WERI-Rb-1 (cell line): ENCODE measurements at regions not wholly inside any gene's neighbourhood (a gene's known extent, or its start where the extent isn't known, plus 50 kb on each side); places are given as distances from the start of the nearest gene placed in this dataset.

Source experiments
- DNase-seq: peaks from one replicate; pipeline ENCODE4 v3.0.0-alpha.2; 2020
- H3K27ac ChIP-seq: fragments of 250-450 bp; sonication (Bioruptor Pico); 2 replicates; pipeline ENCODE4 v1.5.1; 2020; ENCODE audit warnings: mild to moderate bottlenecking, moderate library complexity
- H3K27me3 ChIP-seq: fragments of 250-450 bp; sonication (Bioruptor Pico); 2 replicates; pipeline ENCODE4 v1.5.1; 2021; ENCODE audit warnings: mild to moderate bottlenecking, low read depth, moderate library complexity; ENCODE audit not compliant: insufficient read depth, severe bottlenecking
- H3K36me3 ChIP-seq: fragments of 250-450 bp; sonication (Bioruptor Pico); 2 replicates; pipeline ENCODE4 v1.5.1; 2020; ENCODE audit warnings: mild to moderate bottlenecking, moderate library complexity
- H3K4me3 ChIP-seq: 2 replicates; pipeline ENCODE4 v1.5.1; 2011; ENCODE audit warnings: low read depth, mild to moderate bottlenecking, control low read depth, low read length
- H3K9me3 ChIP-seq: fragments of 250-450 bp; sonication (Bioruptor Pico); 2 replicates; pipeline ENCODE4 v1.5.1; 2021; ENCODE audit warnings: mild to moderate bottlenecking, moderate library complexity; ENCODE audit not compliant: severe bottlenecking
- TF ChIP-seq, protein P1 (sequence below): IDR thresholded peaks from 2 replicates; pipeline ENCODE4 v1.5.1; 2011; ENCODE audit warnings: low read depth, mild to moderate bottlenecking, control low read depth, inconsistent platforms, low read length

GRCh38 chr22:47420211-47420610 is 657.8 kb downstream of the TBC1D22A start:
- Histone ChIP-seq H3K4me3 (no peak overlapping the region), H3K36me3 (no peaks in the 10 kb centered on the region), H3K27ac (no peak overlapping the region), H3K9me3 (peaks cover 3% of the 10 kb centered on the region), H3K27me3 (no peaks in the 10 kb centered on the region)
- DNase-seq: no peak
- TF ChIP-seq, protein P1, sequence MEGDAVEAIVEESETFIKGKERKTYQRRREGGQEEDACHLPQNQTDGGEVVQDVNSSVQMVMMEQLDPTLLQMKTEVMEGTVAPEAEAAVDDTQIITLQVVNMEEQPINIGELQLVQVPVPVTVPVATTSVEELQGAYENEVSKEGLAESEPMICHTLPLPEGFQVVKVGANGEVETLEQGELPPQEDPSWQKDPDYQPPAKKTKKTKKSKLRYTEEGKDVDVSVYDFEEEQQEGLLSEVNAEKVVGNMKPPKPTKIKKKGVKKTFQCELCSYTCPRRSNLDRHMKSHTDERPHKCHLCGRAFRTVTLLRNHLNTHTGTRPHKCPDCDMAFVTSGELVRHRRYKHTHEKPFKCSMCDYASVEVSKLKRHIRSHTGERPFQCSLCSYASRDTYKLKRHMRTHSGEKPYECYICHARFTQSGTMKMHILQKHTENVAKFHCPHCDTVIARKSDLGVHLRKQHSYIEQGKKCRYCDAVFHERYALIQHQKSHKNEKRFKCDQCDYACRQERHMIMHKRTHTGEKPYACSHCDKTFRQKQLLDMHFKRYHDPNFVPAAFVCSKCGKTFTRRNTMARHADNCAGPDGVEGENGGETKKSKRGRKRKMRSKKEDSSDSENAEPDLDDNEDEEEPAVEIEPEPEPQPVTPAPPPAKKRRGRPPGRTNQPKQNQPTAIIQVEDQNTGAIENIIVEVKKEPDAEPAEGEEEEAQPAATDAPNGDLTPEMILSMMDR: no peak

DNA sequence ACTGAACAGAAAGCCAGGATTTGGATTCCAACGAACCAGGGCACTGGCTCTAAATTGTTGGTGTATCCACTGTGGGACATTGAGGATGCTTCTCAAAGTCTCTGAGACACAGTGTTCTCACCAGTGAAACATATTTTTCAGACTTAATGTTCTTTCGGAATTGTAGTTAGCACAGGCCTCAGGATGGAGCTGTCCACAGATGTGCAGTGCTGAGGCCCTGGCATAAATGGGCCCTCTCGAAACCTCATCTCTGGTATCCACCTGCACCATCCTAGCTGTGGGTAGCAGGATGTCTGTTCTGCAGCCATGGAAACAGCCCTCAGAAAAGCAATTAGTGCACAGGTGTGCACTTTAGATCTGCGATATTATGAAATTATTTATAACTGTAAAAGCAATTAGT is 656.8 kb downstream of the TBC1D22A start:
- no peak for DNase-seq
- Histone ChIP-seq H3K4me3 (no peak overlapping the region), H3K36me3 (no peaks in the 10 kb centered on the region), H3K9me3 (peaks cover 3% of the 10 kb centered on the region), H3K27ac (no peak overlapping the region), H3K27me3 (no peaks in the 10 kb centered on the region)
- TF ChIP-seq, protein P1: no peak

DNA sequence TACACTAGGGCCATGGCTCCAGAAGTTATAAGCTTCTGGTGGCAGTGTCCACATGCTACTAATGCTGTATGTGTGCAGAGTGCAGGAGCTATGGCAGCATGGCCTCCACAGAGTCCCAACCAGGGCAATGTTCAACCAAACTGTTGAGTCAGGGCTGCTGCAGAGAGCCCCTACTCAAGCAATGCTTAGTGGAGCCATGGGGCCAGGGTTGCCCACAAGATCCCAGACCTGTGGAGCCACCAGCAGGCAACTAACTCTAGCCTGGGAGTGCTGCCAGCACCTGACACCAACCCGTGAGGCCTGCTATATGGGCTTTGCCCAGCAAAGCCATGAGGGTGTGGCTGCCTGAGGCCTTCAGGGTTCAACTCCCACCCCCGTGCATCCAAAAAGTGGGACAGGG is 655.2 kb downstream of the TBC1D22A start:
- Histone ChIP-seq H3K4me3 (no peak overlapping the region), H3K27me3 (no peaks in the 10 kb centered on the region), H3K36me3 (no peaks in the 10 kb centered on the region), H3K9me3 (peaks cover 3% of the 10 kb centered on the region), H3K27ac (no peak overlapping the region)
- TF ChIP-seq, protein P1: no peak
- no peak for DNase-seq

- Histone ChIP-seq H3K4me3 (no peak overlapping the region), H3K27me3 (no peaks in the 10 kb centered on the region), H3K36me3 (no peaks in the 10 kb centered on the region), H3K27ac (no peak overlapping the region), H3K9me3 (no peaks in the 10 kb centered on the region)
- DNase-seq: no peak
- TF ChIP-seq, protein P1: no peak
Measured at GRCh38 chr22:47411006-47411405, 648.6 kb downstream of the TBC1D22A start.

DNA sequence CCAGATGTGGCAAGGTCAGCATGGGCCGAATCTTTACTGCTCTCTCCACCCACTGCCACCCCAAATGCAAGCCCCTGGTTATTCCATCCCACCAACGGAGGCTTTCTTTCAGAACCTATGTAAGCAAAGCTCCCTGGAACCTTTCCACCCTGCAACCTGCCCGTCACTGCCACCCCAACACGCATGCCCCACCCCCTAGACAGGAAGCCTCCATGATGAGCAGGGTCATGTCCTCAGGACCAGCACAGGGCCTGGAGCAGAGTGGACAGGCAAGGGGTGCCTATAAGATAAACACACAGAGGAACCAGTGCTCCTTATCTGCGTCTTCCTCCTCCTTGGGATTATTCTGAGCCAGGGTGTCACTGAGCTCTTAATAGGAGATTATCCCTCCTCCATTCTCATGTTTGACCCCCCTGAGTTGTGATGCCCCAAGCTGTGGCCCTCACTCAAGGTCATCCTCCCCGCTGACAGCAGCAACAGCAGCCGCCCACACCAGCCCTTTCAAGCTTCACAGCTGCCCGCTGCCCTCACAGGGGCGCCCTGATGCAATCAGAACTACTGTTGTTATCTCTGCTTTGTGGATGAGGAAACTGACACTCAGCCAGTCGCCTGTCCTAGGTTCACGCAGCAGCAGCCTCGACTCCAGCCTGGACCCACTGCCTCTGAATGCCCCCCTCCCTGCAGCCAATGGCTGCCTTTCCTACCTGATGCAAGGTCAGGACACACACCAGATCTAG is 647.3 kb downstream of the TBC1D22A start:
- H3K27ac ChIP-seq: no peak overlapping the region
- H3K36me3 ChIP-seq: no peaks in the 10 kb centered on the region
- H3K27me3 ChIP-seq: no peaks in the 10 kb centered on the region
- TF ChIP-seq, protein P1: peak; percentile 47; the same call in 1 of the 2 replicates
- DNase-seq: peak; percentile 90
- H3K4me3 ChIP-seq: no peak overlapping the region
- no peaks in the 10 kb centered on the region for H3K9me3 ChIP-seq

DNA sequence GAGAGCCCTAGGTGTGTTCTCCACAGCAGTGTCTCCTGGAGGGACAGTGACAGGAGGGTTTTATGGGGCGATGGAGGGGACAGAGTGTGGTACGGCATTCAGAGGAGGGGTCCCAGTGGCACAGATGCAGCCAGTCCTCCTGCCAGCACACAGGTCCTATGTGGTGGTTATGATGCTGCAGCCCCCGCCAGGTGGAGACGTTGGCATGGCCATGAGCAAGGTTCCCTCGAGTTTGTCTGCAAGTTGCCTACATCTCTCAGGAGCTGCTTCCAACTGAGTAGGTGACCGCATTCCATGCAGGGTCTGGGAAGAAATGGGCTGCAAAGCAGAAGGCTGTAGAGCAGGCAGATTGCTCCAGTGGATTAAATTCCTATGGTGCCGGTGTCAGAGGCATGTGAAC is 646.0 kb downstream of the TBC1D22A start:
- Histone ChIP-seq H3K9me3 (no peaks in the 10 kb centered on the region), H3K4me3 (no peak overlapping the region)

More for the DNA sequence above, 646.0 kb downstream of the TBC1D22A start:
- no peaks in the 10 kb centered on the region for H3K27me3 ChIP-seq
- TF ChIP-seq, protein P1: no peak
- no peaks in the 10 kb centered on the region for H3K36me3 ChIP-seq
- no peak for DNase-seq
- H3K27ac ChIP-seq: no peak overlapping the region
